H1 (cell line): ENCODE measurements at regions not wholly inside any gene's neighbourhood (a gene's known extent, or its start where the extent isn't known, plus 50 kb on each side); places are given as distances from the start of the nearest gene placed in this dataset.

Experiments
- EP300 ChIP-seq, 2 experiments: IDR thresholded peaks; 1 replicate in 1 of 2; 2 replicates in 1 of 2; pipeline ENCODE4 v1.6.1; 2011 to 2012; ENCODE audit warnings: low read depth in 2 of 2, low read length in 2 of 2, mild to moderate bottlenecking in 2 of 2, borderline replicate concordance in 1 of 2, inconsistent platforms in 1 of 2, moderate library complexity in 1 of 2
- KDM4A ChIP-seq: IDR thresholded peaks from one replicate; pipeline ENCODE4 v1.7.1; 2012; ENCODE audit warnings: low read depth, mild to moderate bottlenecking, moderate library complexity, low read length, inconsistent platforms; ENCODE audit not compliant: severe bottlenecking

DNA sequence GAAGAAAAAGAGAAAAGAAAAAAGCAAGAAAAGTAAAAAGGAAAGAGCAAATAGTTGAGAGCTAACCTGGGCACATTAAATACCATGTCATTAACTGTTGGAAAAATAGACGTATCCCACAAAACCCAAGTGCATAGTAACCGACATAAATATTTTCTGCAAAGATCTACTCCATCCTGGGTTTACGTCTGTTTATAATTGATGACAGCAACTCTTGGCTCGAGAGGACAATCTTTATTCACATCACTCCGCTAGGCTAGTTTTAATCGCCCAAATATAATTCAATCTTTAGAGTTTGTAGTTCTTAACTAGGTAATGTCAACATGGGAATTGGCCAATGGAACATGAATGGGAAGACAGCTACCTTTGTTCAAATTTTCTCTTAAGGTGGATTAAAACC, 321.7 kb upstream of the TNC start (continued):
- no peak for TF ChIP-seq KDM4A
- no peak for TF ChIP-seq EP300 (IDR thresholded peaks at IDR 0.05; ENCODE audit: borderline replicate concordance in 1 of 2, low read depth in 2 of 2, low read length in 2 of 2)
